B cell (primary cell): ENCODE measurements at regions not wholly inside any gene's neighbourhood (a gene's known extent, or its start where the extent isn't known, plus 50 kb on each side); places are given as distances from the start of the nearest gene placed in this dataset.

Experiments used
- ATAC-seq: fragments of 200-7000 bp; cut with Tn5 transposase; one replicate; pipeline ENCODE4 v1.10.0; 2021; ENCODE audit warnings: low read depth, mild to moderate bottlenecking, moderate number of reproducible peaks, moderate library complexity
- CTCF ChIA-PET: fragments of 350-600 bp; sonication (Branson Sonifier 250); formaldehyde crosslinking; loops from one replicate; lab custom pipeline; 2021; ENCODE audit warnings: antibody characterized with exemption, inconsistent platforms; lab: Charles Lee
- POLR2A ChIA-PET: fragments of 350-600 bp; sonication (Branson Sonifier 250); formaldehyde crosslinking; loops from one replicate; lab custom pipeline; 2021; ENCODE audit warnings: antibody characterized with exemption; lab: Charles Lee
- DNase-seq: peaks from one replicate; pipeline ENCODE4 v3.0.0; 2013
- H2AFZ ChIP-seq: 2 replicates; pipeline ENCODE4 v1.6.1; 2012; ENCODE audit warnings: mild to moderate bottlenecking, low read depth, low read length; ENCODE audit not compliant: insufficient read depth, poor library complexity, severe bottlenecking
- H3K27ac ChIP-seq, 2 donors: 1 replicate in 1 of 2; 2 replicates in 1 of 2; pipeline ENCODE4 v1.5.1; 2012 to 2013; ENCODE audit warnings: low read length in 2 of 2, mild to moderate bottlenecking in 2 of 2, moderate library complexity in 1 of 2
- H3K27me3 ChIP-seq, 4 experiments: fragments of 200-600 bp in 1 of 4; sonication (generic) in 1 of 4; replicated peaks in 1 of 4; 1 replicate in 2 of 4; 2 replicates in 2 of 4; pipeline versions ENCODE4 v1.6.1 to v1.7.0; 2013 to 2016; ENCODE audit warnings: low read length in 3 of 4, mild to moderate bottlenecking in 2 of 4, mixed read lengths in 1 of 4, moderate library complexity in 1 of 4; ENCODE audit not compliant: insufficient read depth in 4 of 4, control insufficient read depth in 3 of 4; ENCODE audit errors: control extremely low read depth in 1 of 4
- H3K36me3 ChIP-seq, 2 experiments: replicated peaks in 1 of 2; 1 replicate in 1 of 2; 2 replicates in 1 of 2; pipeline versions ENCODE4 v1.6.1 to v1.7.1; 2013; ENCODE audit warnings: low read length in 1 of 2; ENCODE audit not compliant: insufficient read depth in 2 of 2, control insufficient read depth in 1 of 2; ENCODE audit errors: control extremely low read depth in 1 of 2, extremely low read depth in 1 of 2
- H3K4me1 ChIP-seq, 2 donors: fragments of 200-600 bp in 1 of 2; sonication (generic) in 1 of 2; 1 replicate in 1 of 2; 2 replicates in 1 of 2; pipeline versions ENCODE4 v1.5.1 to v1.6.1; 2013 to 2017; ENCODE audit warnings: low read length in 2 of 2; ENCODE audit not compliant: control insufficient read depth in 2 of 2, insufficient read depth in 2 of 2
- H3K4me2 ChIP-seq: replicated peaks from 2 replicates; pipeline ENCODE3; 2012; ENCODE audit warnings: mild to moderate bottlenecking, low read depth, low read length; ENCODE audit not compliant: poor library complexity, severe bottlenecking
- H3K4me3 ChIP-seq, 5 experiments: fragments of 200-600 bp in 1 of 5; sonication (generic) in 1 of 5; 1 replicate in 3 of 5; 2 replicates in 2 of 5; pipeline versions ENCODE4 v1.5.1 to v1.7.0; 2011 to 2016; ENCODE audit warnings: low read length in 4 of 5, mild to moderate bottlenecking in 4 of 5, low read depth in 2 of 5, control low read depth in 1 of 5, moderate library complexity in 1 of 5; ENCODE audit not compliant: insufficient read depth in 1 of 5; ENCODE audit errors: control extremely low read depth in 1 of 5, extremely low read depth in 1 of 5
- H3K79me2 ChIP-seq: fragments of 200-600 bp; sonication (generic); one replicate; pipeline ENCODE4 v1.6.0; 2016; ENCODE audit warnings: low read length; ENCODE audit not compliant: control insufficient read depth, insufficient read depth
- H3K9ac ChIP-seq: fragments of 200-600 bp; sonication (generic); 2 replicates; pipeline ENCODE4 v1.6.1; 2017; ENCODE audit warnings: mild to moderate bottlenecking, low read length, moderate library complexity
- H3K9me3 ChIP-seq, 3 donors: one replicate each; pipeline versions ENCODE4 v1.6.1 to v1.7.1; 2013; ENCODE audit warnings: low read length in 2 of 3; ENCODE audit not compliant: control insufficient read depth in 2 of 3, insufficient read depth in 1 of 3; ENCODE audit errors: control extremely low read depth in 1 of 3
- H4K20me1 ChIP-seq: 2 replicates; pipeline ENCODE4 v1.6.0; 2012; ENCODE audit warnings: mild to moderate bottlenecking, low read length; ENCODE audit not compliant: insufficient read depth, control insufficient read depth, poor library complexity, severe bottlenecking
- H3K27ac Mint-ChIP-seq: one replicate; pipeline ENCODE4 v1.8.0; 2021; ENCODE audit warnings: mixed read lengths
- H3K27me3 Mint-ChIP-seq: one replicate; pipeline ENCODE4 v1.8.0; 2021; ENCODE audit warnings: mixed read lengths
- H3K4me1 Mint-ChIP-seq: one replicate; pipeline ENCODE4 v1.8.0; 2021; ENCODE audit warnings: mixed read lengths
- H3K4me3 Mint-ChIP-seq: one replicate; pipeline ENCODE4 v1.8.0; 2021; ENCODE audit warnings: mixed read lengths
- H3K9me3 Mint-ChIP-seq: one replicate; pipeline ENCODE4 v1.8.0; 2022; ENCODE audit warnings: mixed read lengths; ENCODE audit not compliant: insufficient read depth
- EZH2 ChIP-seq: IDR thresholded peaks from 2 replicates; pipeline ENCODE4 v1.6.1; 2012; ENCODE audit warnings: borderline replicate concordance, low read depth, mild to moderate bottlenecking, moderate library complexity, low read length; ENCODE audit not compliant: insufficient read depth, poor library complexity, severe bottlenecking
- WGBS: methylation state at CpG from one replicate; pipeline ENCODE4 v1.1.5; 2013; ENCODE audit warnings: missing lambda C conversion rate; ENCODE audit not compliant: insufficient coverage; 5-methylcytosine and 5-hydroxymethylcytosine counted together
- intact Hi-C: fragments of 100-400 bp; cut with micrococcal nuclease; formaldehyde crosslinking; loops from one replicate; pipeline ENCODE4 v1.10.0; 2022
- TF ChIP-seq, protein P1 (sequence below): fragments of 200-600 bp; IDR thresholded peaks from one replicate; pipeline ENCODE4 v1.8.0; 2022; ENCODE audit warnings: antibody characterized with exemption, mild to moderate bottlenecking

DNA sequence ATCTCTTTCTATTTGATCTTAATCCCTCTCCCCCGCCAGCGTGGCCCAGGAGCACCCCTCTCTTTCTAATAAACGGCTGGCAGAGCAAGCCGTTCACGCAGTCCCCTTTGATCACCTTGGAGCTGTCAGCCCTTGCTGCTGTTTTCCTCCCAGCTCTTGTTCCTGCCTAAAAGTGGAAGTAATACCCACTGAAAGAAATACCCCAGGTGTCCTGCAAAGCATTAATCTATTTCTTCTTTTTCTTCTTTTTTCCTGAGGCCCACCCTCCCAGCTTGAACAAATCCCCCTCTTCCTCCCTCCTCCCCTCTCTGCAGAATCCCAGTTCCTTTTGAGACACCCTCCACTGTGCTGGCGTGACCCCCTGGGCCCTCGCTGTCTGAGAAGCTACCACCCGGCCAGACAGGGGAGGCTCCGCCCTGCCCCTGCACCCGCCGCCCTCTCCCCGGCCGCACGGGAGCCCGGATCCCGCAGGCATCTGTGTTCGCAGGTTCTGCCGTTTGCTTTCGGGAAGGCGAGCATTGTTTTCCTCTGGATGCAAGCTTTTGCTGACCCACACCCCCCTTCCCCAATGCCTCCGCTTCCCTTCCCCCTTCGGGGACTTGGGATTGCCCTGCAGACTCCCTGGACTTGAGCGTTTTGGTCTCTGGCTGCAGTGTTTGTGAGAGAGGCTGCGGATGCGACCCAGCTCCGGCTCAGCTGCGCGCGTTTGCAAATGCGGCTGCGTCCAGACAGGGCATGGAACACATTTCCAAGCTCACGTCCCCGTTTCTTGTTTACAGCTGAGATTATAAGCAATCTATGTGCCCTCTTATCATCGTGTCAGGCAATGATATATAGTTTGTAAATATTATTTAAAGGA, 631.5 kb downstream of the NYAP2 start:
- peaks cover 20% of the 10 kb centered on the region for H3K4me1 Mint-ChIP-seq
- 1% methylated on average over 31 of the region's 34 CpGs for WGBS
- peaks cover 35% of the 10 kb centered on the region for H3K27me3 Mint-ChIP-seq
- H3K4me3 Mint-ChIP-seq = peak overlapping the region; percentile 80
- Histone ChIP-seq H3K27ac (no peak overlapping the region), H3K4me1 (peaks cover 9 to 14% of the 10 kb centered on the region in 2 donors), H2AFZ (peak overlapping the region; percentile 71), H3K27me3 (peaks cover 0 to 17% (median 6%) of the 10 kb centered on the region in 4 experiments), H3K4me2 (peak overlapping the region; percentile 73), H3K79me2 (no peaks in the 10 kb centered on the region), H3K9me3 (no peaks in the 10 kb centered on the region), H3K9ac (peak overlapping the region; percentile 58), H4K20me1 (no peaks in the 10 kb centered on the region), H3K4me3 (peak overlapping the region; percentile 8 to 55 (median 15)), H3K36me3 (no peaks in the 10 kb centered on the region)
- DNase-seq (peak; percentile 18), ATAC-seq (peak; percentile 41)
- ChIA-PET CTCF (no interaction called here), POLR2A (no interaction called here)
- no peak for TF ChIP-seq EZH2
- TF ChIP-seq, protein P1, sequence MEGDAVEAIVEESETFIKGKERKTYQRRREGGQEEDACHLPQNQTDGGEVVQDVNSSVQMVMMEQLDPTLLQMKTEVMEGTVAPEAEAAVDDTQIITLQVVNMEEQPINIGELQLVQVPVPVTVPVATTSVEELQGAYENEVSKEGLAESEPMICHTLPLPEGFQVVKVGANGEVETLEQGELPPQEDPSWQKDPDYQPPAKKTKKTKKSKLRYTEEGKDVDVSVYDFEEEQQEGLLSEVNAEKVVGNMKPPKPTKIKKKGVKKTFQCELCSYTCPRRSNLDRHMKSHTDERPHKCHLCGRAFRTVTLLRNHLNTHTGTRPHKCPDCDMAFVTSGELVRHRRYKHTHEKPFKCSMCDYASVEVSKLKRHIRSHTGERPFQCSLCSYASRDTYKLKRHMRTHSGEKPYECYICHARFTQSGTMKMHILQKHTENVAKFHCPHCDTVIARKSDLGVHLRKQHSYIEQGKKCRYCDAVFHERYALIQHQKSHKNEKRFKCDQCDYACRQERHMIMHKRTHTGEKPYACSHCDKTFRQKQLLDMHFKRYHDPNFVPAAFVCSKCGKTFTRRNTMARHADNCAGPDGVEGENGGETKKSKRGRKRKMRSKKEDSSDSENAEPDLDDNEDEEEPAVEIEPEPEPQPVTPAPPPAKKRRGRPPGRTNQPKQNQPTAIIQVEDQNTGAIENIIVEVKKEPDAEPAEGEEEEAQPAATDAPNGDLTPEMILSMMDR = no peak
- no peak overlapping the region for H3K27ac Mint-ChIP-seq
- no peaks in the 10 kb centered on the region for H3K9me3 Mint-ChIP-seq
- intact Hi-C loops = no loop called here

DNA sequence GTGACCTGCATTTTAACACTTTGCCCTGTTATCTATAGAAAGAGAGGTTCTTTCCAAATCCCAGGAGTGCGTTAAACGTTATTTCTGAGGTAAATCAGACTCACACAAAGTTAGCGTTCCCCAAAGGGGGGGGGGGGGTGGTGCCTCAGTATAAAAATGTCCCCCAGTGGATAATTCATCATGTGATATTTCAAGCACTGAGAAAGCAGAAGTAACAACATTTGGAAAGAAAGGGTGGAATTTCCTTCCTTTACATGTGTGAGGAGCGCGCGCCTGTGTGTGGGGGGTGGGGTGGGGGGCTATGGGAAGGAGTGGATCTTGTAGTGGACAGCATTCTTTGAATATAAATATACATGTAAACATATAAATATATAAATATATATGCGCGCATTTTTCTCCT, 630.9 kb downstream of the NYAP2 start:
- H3K4me3 Mint-ChIP-seq = peak overlapping the region; percentile 80
- Histone ChIP-seq H3K79me2 (no peaks in the 10 kb centered on the region), H3K4me3 (peak overlapping the region in 3 of 5 experiments; percentile 13 to 55 (median 51)), H3K4me2 (peak overlapping the region; percentile 73), H3K9me3 (no peaks in the 10 kb centered on the region), H3K4me1 (peaks cover 9 to 14% of the 10 kb centered on the region in 2 donors), H2AFZ (no peak overlapping the region), H3K36me3 (no peaks in the 10 kb centered on the region), H3K27ac (no peak overlapping the region), H3K27me3 (peaks cover 0 to 17% (median 6%) of the 10 kb centered on the region in 4 experiments), H3K9ac (no peak overlapping the region), H4K20me1 (no peaks in the 10 kb centered on the region)
- no peaks in the 10 kb centered on the region for H3K9me3 Mint-ChIP-seq
- intact Hi-C loops = no loop called here
- ChIA-PET CTCF (no interaction called here), POLR2A (no interaction called here)
- no CpG with 5 or more reads among the region's 8 CpGs for WGBS
- H3K27ac Mint-ChIP-seq = no peak overlapping the region
- ATAC-seq (no peak), DNase-seq (peak; percentile 13)
- H3K27me3 Mint-ChIP-seq = peaks cover 32% of the 10 kb centered on the region
- TF ChIP-seq, protein P1 = no peak
- TF ChIP-seq EZH2 = no peak
- peaks cover 20% of the 10 kb centered on the region for H3K4me1 Mint-ChIP-seq
